PC-9 (cell line): ENCODE measurements at regions not wholly inside any gene's neighbourhood (a gene's known extent, or its start where the extent isn't known, plus 50 kb on each side); places are given as distances from the start of the nearest gene placed in this dataset.
"Not testable (repeated sequence)": the region's sequence is repeated elsewhere in the genome, so short reads cannot be mapped to it uniquely, and the experiment has no call there.

Experiments used
- CTCF ChIP-seq: fragments of 200-600 bp; sonication (generic); conservative IDR thresholded peaks from 2 replicates; pipeline ENCODE4 v1.6.1; 2017; ENCODE audit warnings: mixed run types, antibody characterized with exemption, mild to moderate bottlenecking, moderate library complexity
- EZH2 ChIP-seq: fragments of 200-600 bp; sonication (generic); IDR thresholded peaks from 2 replicates; pipeline ENCODE4 v1.8.0; 2017; ENCODE audit warnings: antibody characterized with exemption, low read depth

GRCh38 chr13:61519214-61519613 is 103.6 kb upstream of the PCDH20 start:
- TF ChIP-seq CTCF, EZH2: not testable (repeated sequence)
